ENCODE measurements at regions not wholly inside any gene's neighbourhood (a gene's known extent, or its start where the extent isn't known, plus 50 kb on each side); places are given as distances from the start of the nearest gene placed in this dataset.

DNA sequence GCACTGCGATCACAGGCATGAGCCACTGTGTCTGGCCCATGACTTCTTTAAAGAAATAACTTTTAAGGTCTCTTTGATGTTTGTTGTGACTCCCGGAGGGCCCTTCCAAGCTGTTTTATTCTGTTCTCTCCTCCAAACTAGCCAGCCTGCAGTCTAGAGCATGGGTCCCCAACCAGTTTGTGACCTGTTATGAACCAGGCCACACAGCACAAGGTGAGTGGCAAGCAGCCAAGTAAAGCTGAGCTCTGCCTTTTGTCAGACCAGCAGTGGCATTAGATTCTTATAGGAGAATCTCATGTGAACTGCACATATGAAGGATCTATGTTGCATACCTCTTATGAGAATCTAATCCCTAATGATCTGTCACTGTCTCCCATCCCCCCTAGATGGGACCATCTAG, 223.9 kb upstream of the RGPD4 start:
- Histone ChIP-seq H3K9me2 (replicated peaks; ENCODE audit: insufficient read depth) (no peaks in the 10 kb centered on the region), H3K4me1 (ENCODE audit: insufficient read depth) (no peaks in the 10 kb centered on the region), H4K20me1 (ENCODE audit: insufficient read depth, poor library complexity, severe bottlenecking) (no peaks in the 10 kb centered on the region), H2AFZ (no peak overlapping the region), H3K27ac (no peak overlapping the region), H3K4me3 (no peak overlapping the region), H3K36me3 (replicated peaks; ENCODE audit: insufficient read depth, low read depth) (no peaks in the 10 kb centered on the region), H3K27me3 (no peaks in the 10 kb centered on the region), H3K79me2 (no peaks in the 10 kb centered on the region), H3K4me2 (no peak overlapping the region), H3K9me3 (ENCODE audit: low read depth) (no peaks in the 10 kb centered on the region)
- WGBS (ENCODE audit: low lambda C conversion rate, missing lambda C conversion rate): 78% methylated on average over 2 of the region's 2 CpGs
- no peak for DNase-seq (ENCODE audit: low spot score)
- TF ChIP-seq EZH2phosphoT487 (IDR thresholded peaks at IDR 0.05; ENCODE audit: low read depth, severe bottlenecking, unreplicated experiment): no peak
- TF ChIP-seq EZH2 (IDR thresholded peaks at IDR 0.05; ENCODE audit: borderline replicate concordance): no peak
- TF ChIP-seq, protein P1, sequence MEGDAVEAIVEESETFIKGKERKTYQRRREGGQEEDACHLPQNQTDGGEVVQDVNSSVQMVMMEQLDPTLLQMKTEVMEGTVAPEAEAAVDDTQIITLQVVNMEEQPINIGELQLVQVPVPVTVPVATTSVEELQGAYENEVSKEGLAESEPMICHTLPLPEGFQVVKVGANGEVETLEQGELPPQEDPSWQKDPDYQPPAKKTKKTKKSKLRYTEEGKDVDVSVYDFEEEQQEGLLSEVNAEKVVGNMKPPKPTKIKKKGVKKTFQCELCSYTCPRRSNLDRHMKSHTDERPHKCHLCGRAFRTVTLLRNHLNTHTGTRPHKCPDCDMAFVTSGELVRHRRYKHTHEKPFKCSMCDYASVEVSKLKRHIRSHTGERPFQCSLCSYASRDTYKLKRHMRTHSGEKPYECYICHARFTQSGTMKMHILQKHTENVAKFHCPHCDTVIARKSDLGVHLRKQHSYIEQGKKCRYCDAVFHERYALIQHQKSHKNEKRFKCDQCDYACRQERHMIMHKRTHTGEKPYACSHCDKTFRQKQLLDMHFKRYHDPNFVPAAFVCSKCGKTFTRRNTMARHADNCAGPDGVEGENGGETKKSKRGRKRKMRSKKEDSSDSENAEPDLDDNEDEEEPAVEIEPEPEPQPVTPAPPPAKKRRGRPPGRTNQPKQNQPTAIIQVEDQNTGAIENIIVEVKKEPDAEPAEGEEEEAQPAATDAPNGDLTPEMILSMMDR (IDR thresholded peaks at IDR 0.05; ENCODE audit: poor library complexity): no peak

DNA sequence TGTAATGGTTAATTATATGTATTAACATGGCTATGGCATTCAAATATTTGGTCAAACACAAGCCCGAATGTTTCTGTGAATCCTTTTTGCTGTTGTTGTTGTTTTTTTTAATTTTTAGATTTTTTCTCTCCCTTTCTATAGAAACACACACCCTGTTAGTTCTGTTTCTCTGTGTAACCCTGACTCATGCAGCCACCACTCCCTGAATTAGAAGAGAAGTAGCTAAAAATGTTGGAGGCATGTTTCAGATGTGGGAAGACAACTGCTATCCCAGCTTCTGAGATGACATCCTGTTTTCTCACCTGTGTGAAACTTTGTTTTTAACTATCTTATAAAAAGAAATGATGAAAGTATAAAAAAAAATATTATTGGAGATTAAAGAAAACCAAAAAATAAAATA, 219.6 kb upstream of the RGPD4 start:
- Histone ChIP-seq H2AFZ (no peak overlapping the region), H3K4me2 (no peak overlapping the region), H4K20me1 (ENCODE audit: insufficient read depth, poor library complexity, severe bottlenecking) (no peaks in the 10 kb centered on the region), H3K9me2 (replicated peaks; ENCODE audit: insufficient read depth) (no peaks in the 10 kb centered on the region), H3K79me2 (no peaks in the 10 kb centered on the region), H3K4me3 (no peak overlapping the region), H3K27ac (no peak overlapping the region), H3K9me3 (ENCODE audit: low read depth) (no peaks in the 10 kb centered on the region), H3K36me3 (replicated peaks; ENCODE audit: insufficient read depth, low read depth) (no peaks in the 10 kb centered on the region), H3K4me1 (ENCODE audit: insufficient read depth) (no peaks in the 10 kb centered on the region), H3K27me3 (no peaks in the 10 kb centered on the region)
- TF ChIP-seq EZH2phosphoT487 (IDR thresholded peaks at IDR 0.05; ENCODE audit: low read depth, severe bottlenecking, unreplicated experiment) (no peak), EZH2 (IDR thresholded peaks at IDR 0.05; ENCODE audit: borderline replicate concordance) (no peak)
- TF ChIP-seq, protein P1 (IDR thresholded peaks at IDR 0.05; ENCODE audit: poor library complexity): no peak
- 100% methylated on average over 1 of the region's 1 CpG for WGBS (ENCODE audit: low lambda C conversion rate, missing lambda C conversion rate)
- no peak for DNase-seq (ENCODE audit: low spot score)

DNA sequence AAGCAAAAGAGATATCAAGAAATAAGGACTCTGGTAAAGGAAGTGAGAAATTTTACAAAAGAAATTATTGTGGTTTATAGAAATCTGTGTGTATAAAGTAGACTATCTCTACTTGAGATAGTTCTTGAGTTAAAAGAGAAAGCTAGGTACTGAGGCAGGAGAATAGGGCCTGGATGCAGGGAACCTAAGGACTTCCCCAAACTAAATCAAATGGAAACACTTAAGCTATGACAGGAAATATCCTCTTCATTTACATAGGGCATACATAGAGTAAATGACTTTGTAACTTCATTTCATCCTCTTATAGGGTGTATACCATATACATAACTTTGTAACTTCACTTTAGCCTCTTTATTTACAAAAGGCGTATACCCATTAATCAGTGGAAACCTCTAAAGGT, 219.2 kb upstream of the RGPD4 start:
- TF ChIP-seq, protein P1 (IDR thresholded peaks at IDR 0.05; ENCODE audit: poor library complexity): no peak
- no peak for TF ChIP-seq EZH2phosphoT487 (IDR thresholded peaks at IDR 0.05; ENCODE audit: low read depth, severe bottlenecking, unreplicated experiment)
- no peak for TF ChIP-seq EZH2 (IDR thresholded peaks at IDR 0.05; ENCODE audit: borderline replicate concordance)
- WGBS (ENCODE audit: low lambda C conversion rate, missing lambda C conversion rate): 93% methylated on average over 1 of the region's 1 CpG
- DNase-seq (ENCODE audit: low spot score): no peak
- no peak overlapping the region for H3K4me3 ChIP-seq
- H3K9me3 ChIP-seq (ENCODE audit: low read depth): no peaks in the 10 kb centered on the region
- H3K4me2 ChIP-seq: no peak overlapping the region
- no peaks in the 10 kb centered on the region for H3K27me3 ChIP-seq
- H3K27ac ChIP-seq: no peak overlapping the region
- no peaks in the 10 kb centered on the region for H3K4me1 ChIP-seq (ENCODE audit: insufficient read depth)
- no peak overlapping the region for H2AFZ ChIP-seq
- no peaks in the 10 kb centered on the region for H3K36me3 ChIP-seq (replicated peaks; ENCODE audit: insufficient read depth, low read depth)
- H3K79me2 ChIP-seq: no peaks in the 10 kb centered on the region
- no peaks in the 10 kb centered on the region for H3K9me2 ChIP-seq (replicated peaks; ENCODE audit: insufficient read depth)
- H4K20me1 ChIP-seq (ENCODE audit: insufficient read depth, poor library complexity, severe bottlenecking): no peaks in the 10 kb centered on the region

DNA sequence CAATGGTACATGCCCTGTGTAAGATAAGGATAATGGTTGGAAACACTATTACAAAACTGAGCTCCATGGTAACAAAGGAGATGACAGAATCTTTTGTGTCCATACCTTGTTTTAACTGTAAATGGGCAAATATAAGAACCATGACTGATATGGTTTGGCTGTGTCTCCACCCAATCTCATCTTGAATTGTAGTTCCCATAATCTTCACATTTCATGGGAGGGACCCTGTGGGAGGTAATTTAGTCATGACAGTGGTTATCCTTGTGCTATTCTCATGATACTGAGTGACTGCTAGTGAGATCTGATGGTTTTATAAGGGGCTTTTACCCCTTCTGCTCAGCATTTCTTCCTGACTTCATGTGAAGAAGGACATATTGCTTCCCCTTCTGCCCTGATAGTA, 211.7 kb upstream of the RGPD4 start:
- H3K9me3 ChIP-seq (ENCODE audit: low read depth): peaks cover 10% of the 10 kb centered on the region
- H3K4me3 ChIP-seq: no peak overlapping the region
- DNase-seq (ENCODE audit: low spot score): no peak
- H3K79me2 ChIP-seq: no peaks in the 10 kb centered on the region
- H4K20me1 ChIP-seq (ENCODE audit: insufficient read depth, poor library complexity, severe bottlenecking): no peaks in the 10 kb centered on the region
- H3K4me2 ChIP-seq: no peak overlapping the region
- no peak overlapping the region for H3K27ac ChIP-seq
- TF ChIP-seq, protein P1 (IDR thresholded peaks at IDR 0.05; ENCODE audit: poor library complexity): no peak
- TF ChIP-seq EZH2 (IDR thresholded peaks at IDR 0.05; ENCODE audit: borderline replicate concordance) (no peak), EZH2phosphoT487 (IDR thresholded peaks at IDR 0.05; ENCODE audit: low read depth, severe bottlenecking, unreplicated experiment) (no peak)
- no peak overlapping the region for H2AFZ ChIP-seq
- H3K9me2 ChIP-seq (replicated peaks; ENCODE audit: insufficient read depth): no peaks in the 10 kb centered on the region
- no peaks in the 10 kb centered on the region for H3K27me3 ChIP-seq
- H3K36me3 ChIP-seq (replicated peaks; ENCODE audit: insufficient read depth, low read depth): no peaks in the 10 kb centered on the region
- no peaks in the 10 kb centered on the region for H3K4me1 ChIP-seq (ENCODE audit: insufficient read depth)

Measured in hepatocyte (in vitro differentiated cells).